ENCODE measurements at regions not wholly inside any gene's neighbourhood (a gene's known extent, or its start where the extent isn't known, plus 50 kb on each side); places are given as distances from the start of the nearest gene placed in this dataset.

DNA sequence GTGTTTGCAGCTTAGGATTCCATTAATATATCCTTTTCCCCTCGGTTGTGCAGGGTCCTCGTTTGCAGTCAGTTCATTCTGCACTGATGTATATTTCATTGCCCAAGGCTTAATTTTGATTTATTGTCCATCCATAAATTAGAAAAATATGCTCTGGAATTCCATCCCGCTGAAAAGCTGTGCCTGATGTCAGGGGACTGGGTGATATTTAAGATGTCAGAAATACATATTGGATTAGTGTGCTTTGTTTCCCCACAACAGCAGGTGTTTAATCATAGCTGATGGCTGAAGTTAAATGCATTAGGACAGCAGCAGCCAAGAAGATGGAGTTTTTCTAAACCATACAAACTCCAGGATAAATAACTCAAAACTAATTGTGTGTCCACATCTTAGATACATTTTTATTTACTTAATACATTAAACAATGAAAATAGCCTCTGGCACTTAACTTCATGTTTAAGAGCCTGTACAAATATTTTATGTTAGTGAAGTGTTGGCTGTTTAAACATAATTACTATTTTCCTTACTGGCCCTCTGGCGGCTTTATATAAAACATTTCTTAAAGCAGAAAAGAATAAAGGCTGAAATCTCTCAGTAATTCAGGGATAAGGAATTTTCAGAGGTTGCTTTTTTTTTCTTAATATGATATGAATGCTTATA, 170.4 kb upstream of the TBCA start:
- no peak overlapping the region for H4K5ac ChIP-seq (ENCODE audit: low read depth, low read length)
- WGBS, 2 experiments (ENCODE audit: extremely low coverage in 2 of 2, insufficient read length in 1 of 2) = no CpG with 5 or more reads among the region's 4 CpGs
- H2BK20ac ChIP-seq (ENCODE audit: low read depth, low read length) = no peak overlapping the region
- H3K4me1 ChIP-seq (ENCODE audit: control insufficient read depth, insufficient read depth, low read length) = no peaks in the 10 kb centered on the region
- H3K4ac ChIP-seq (ENCODE audit: low read depth, low read length) = no peak overlapping the region
- BruUV-seq (replicated peaks) = no TSS peak
- no peak for DNase-seq
- no peak overlapping the region for H3K18ac ChIP-seq (ENCODE audit: low read depth, low read length)
- no peak overlapping the region for H2AFZ ChIP-seq (replicated peaks; ENCODE audit: low read length, poor library complexity)
- H3K4me2 ChIP-seq (ENCODE audit: low read depth, low read length) = no peak overlapping the region
- H3K9me1 ChIP-seq (ENCODE audit: insufficient read depth, low read length) = no peaks in the 10 kb centered on the region
- no peak overlapping the region for H3K4me3 ChIP-seq (ENCODE audit: insufficient read depth, low read depth, low read length)
- H2BK5ac ChIP-seq (ENCODE audit: low read depth, low read length, poor library complexity, severe bottlenecking) = no peak overlapping the region
- ChIA-PET POLR2A (ENCODE audit: unreplicated experiment) (no interaction called here), CTCF (no interaction called here)
- no peak overlapping the region for H2AK5ac ChIP-seq (ENCODE audit: low read depth, low read length)
- no peak for ATAC-seq (ENCODE audit: low read depth)
- no peaks in the 10 kb centered on the region for H3K36me3 ChIP-seq (ENCODE audit: control insufficient read depth, insufficient read depth, low read length)
- no peak overlapping the region for H4K8ac ChIP-seq (ENCODE audit: low read depth in 2 of 2, low read length in 2 of 2)
- no peaks in the 10 kb centered on the region for H3K9me3 ChIP-seq (ENCODE audit: control insufficient read depth, insufficient read depth, low read length)
- H3K56ac ChIP-seq (ENCODE audit: extremely low read depth, insufficient read depth, low read length) = no peak overlapping the region
- no peak overlapping the region for H4K91ac ChIP-seq (ENCODE audit: insufficient read depth, low read depth, low read length)
- no peak overlapping the region for H2AK9ac ChIP-seq (replicated peaks; ENCODE audit: low read depth, low read length, poor library complexity)
- TF ChIP-seq MXI1 (IDR thresholded peaks at IDR 0.05; ENCODE audit: borderline replicate concordance, low read depth, low read length) (no peak), POLR2A (IDR thresholded peaks at IDR 0.05; ENCODE audit: low read depth, low read length) (no peak), MAFK (IDR thresholded peaks at IDR 0.05; ENCODE audit: low read depth, low read length) (no peak), NFE2L2 (IDR thresholded peaks at IDR 0.05; ENCODE audit: low read depth, low read length) (no peak), CEBPB (IDR thresholded peaks at IDR 0.05; ENCODE audit: low read depth, low read length) (no peak), MAZ (IDR thresholded peaks at IDR 0.05; ENCODE audit: borderline replicate concordance, low read depth, low read length) (no peak), RFX5 (IDR thresholded peaks at IDR 0.05; ENCODE audit: low read depth, low read length) (no peak), RCOR1 (IDR thresholded peaks at IDR 0.05; ENCODE audit: insufficient replicate concordance, low read length) (no peak), CHD1 (IDR thresholded peaks at IDR 0.05; ENCODE audit: low read depth, low read length) (no peak), BHLHE40 (IDR thresholded peaks at IDR 0.05; ENCODE audit: low read depth, low read length) (no peak), RAD21 (IDR thresholded peaks at IDR 0.05; ENCODE audit: low read length) (no peak)
- TF ChIP-seq, protein P1, sequence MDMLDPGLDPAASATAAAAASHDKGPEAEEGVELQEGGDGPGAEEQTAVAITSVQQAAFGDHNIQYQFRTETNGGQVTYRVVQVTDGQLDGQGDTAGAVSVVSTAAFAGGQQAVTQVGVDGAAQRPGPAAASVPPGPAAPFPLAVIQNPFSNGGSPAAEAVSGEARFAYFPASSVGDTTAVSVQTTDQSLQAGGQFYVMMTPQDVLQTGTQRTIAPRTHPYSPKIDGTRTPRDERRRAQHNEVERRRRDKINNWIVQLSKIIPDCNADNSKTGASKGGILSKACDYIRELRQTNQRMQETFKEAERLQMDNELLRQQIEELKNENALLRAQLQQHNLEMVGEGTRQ (IDR thresholded peaks at IDR 0.05; ENCODE audit: low read depth, low read length) = no peak
- TF ChIP-seq, protein P2, sequence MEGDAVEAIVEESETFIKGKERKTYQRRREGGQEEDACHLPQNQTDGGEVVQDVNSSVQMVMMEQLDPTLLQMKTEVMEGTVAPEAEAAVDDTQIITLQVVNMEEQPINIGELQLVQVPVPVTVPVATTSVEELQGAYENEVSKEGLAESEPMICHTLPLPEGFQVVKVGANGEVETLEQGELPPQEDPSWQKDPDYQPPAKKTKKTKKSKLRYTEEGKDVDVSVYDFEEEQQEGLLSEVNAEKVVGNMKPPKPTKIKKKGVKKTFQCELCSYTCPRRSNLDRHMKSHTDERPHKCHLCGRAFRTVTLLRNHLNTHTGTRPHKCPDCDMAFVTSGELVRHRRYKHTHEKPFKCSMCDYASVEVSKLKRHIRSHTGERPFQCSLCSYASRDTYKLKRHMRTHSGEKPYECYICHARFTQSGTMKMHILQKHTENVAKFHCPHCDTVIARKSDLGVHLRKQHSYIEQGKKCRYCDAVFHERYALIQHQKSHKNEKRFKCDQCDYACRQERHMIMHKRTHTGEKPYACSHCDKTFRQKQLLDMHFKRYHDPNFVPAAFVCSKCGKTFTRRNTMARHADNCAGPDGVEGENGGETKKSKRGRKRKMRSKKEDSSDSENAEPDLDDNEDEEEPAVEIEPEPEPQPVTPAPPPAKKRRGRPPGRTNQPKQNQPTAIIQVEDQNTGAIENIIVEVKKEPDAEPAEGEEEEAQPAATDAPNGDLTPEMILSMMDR (conservative IDR thresholded peaks at IDR 0.05; ENCODE audit: low read depth, low read length) = no peak
- H3K9ac ChIP-seq (ENCODE audit: low read depth, low read length) = no peak overlapping the region
- no peaks in the 10 kb centered on the region for H3K79me1 ChIP-seq (ENCODE audit: low read depth in 1 of 2, low read length in 2 of 2)
- H2BK15ac ChIP-seq (ENCODE audit: low read depth, low read length) = no peak overlapping the region
- H3K23ac ChIP-seq (ENCODE audit: low read depth, low read length) = no peak overlapping the region
- in situ Hi-C loops (cut with MboI; ENCODE audit: low sequenced_read_pairs) (no loop called here), dilution Hi-C loops (cut with HindIII; ENCODE audit: low sequenced_read_pairs, unreplicated experiment) (no loop called here), intact Hi-C loops (cut with micrococcal nuclease) (no loop called here)
- H3K14ac ChIP-seq (replicated peaks; ENCODE audit: low read depth, low read length) = no peak overlapping the region
- no peak overlapping the region for H3K27ac ChIP-seq (ENCODE audit: insufficient read depth, low read length)
- peaks cover 21% of the 10 kb centered on the region for H3K27me3 ChIP-seq (ENCODE audit: control insufficient read depth, insufficient read depth, low read length)
- H4K20me1 ChIP-seq (ENCODE audit: insufficient read depth, low read length) = no peaks in the 10 kb centered on the region
- H2BK120ac ChIP-seq (ENCODE audit: low read depth, low read length) = no peak overlapping the region

Data from IMR-90 (cell line).